Caco-2 (cell line): ENCODE measurements at regions not wholly inside any gene's neighbourhood (a gene's known extent, or its start where the extent isn't known, plus 50 kb on each side); places are given as distances from the start of the nearest gene placed in this dataset.
"Not testable (repeated sequence)": the region's sequence is repeated elsewhere in the genome, so short reads cannot be mapped to it uniquely, and the experiment has no call there.

Source experiments
- BruUV-seq: library from RNA; stranded (reverse); fragments of 400-500 nt; replicated peaks from 2 replicates; lab custom pipeline; 2021; lab: Mats Ljungman, UMichigan
- CTCF ChIA-PET: fragments of 300-600 bp; sonication (Branson Sonifier 250); formaldehyde crosslinking; loops from one replicate; lab custom pipeline; 2022; ENCODE audit warnings: antibody characterized with exemption; lab: Charles Lee
- POLR2A ChIA-PET: fragments of 300-600 bp; sonication (Branson Sonifier 250); formaldehyde crosslinking; loops from one replicate; lab custom pipeline; 2022; ENCODE audit warnings: antibody characterized with exemption; lab: Charles Lee
- DNase-seq, 2 experiments: peaks; one replicate each; pipeline versions ENCODE4 v3.0.0 to v3.0.0-alpha.2; 2020 to 2022
- H3K27me3 ChIP-seq: replicated peaks from 2 replicates; pipeline ENCODE4 v1.6.0; 2011; ENCODE audit warnings: low read length; ENCODE audit not compliant: control insufficient read depth, insufficient read depth
- H3K36me3 ChIP-seq: 2 replicates; pipeline ENCODE4 v1.5.1; 2011; ENCODE audit warnings: low read length; ENCODE audit not compliant: control insufficient read depth, insufficient read depth
- H3K4me1 ChIP-seq: fragments of 250-450 bp; sonication (Bioruptor Pico); 2 replicates; pipeline ENCODE4 v1.5.1; 2020; ENCODE audit warnings: mild to moderate bottlenecking
- H3K4me3 ChIP-seq: 2 replicates; pipeline ENCODE4 v1.5.1; 2011; ENCODE audit warnings: low read depth, mild to moderate bottlenecking, control low read depth, low read length
- H3K9me3 ChIP-seq: fragments of 250-450 bp; sonication (Bioruptor Pico); 2 replicates; pipeline ENCODE4 v1.5.1; 2020; ENCODE audit warnings: mild to moderate bottlenecking, moderate library complexity
- H3K27ac Mint-ChIP-seq: one replicate; pipeline ENCODE4 v1.8.0; 2022; ENCODE audit warnings: mixed read lengths; ENCODE audit not compliant: unreplicated experiment
- H3K27me3 Mint-ChIP-seq: one replicate; pipeline ENCODE4 v1.8.0; 2022; ENCODE audit warnings: mixed read lengths; ENCODE audit not compliant: insufficient read depth, unreplicated experiment
- H3K36me3 Mint-ChIP-seq: one replicate; pipeline ENCODE4 v1.8.0; 2022; ENCODE audit warnings: mild to moderate bottlenecking, mixed read lengths; ENCODE audit not compliant: insufficient read depth, unreplicated experiment
- H3K4me1 Mint-ChIP-seq: one replicate; pipeline ENCODE4 v1.8.0; 2022; ENCODE audit warnings: low read depth, mixed read lengths; ENCODE audit not compliant: unreplicated experiment
- H3K4me3 Mint-ChIP-seq: one replicate; pipeline ENCODE4 v1.8.0; 2022; ENCODE audit warnings: mild to moderate bottlenecking, moderate library complexity, mixed read lengths; ENCODE audit not compliant: unreplicated experiment
- H3K9me3 Mint-ChIP-seq: one replicate; pipeline ENCODE4 v1.8.0; 2022; ENCODE audit warnings: mixed read lengths; ENCODE audit not compliant: unreplicated experiment
- intact Hi-C: fragments of 100-400 bp; cut with micrococcal nuclease; formaldehyde crosslinking; loops from one replicate; pipeline ENCODE4 v1.10.0; 2022; ENCODE audit not compliant: unreplicated experiment
- TF ChIP-seq, protein P1 (sequence below), 2 experiments: fragments of 200-600 bp in 1 of 2; IDR thresholded peaks; 1 replicate in 1 of 2; 2 replicates in 1 of 2; pipeline versions ENCODE4 v1.5.1 to v1.8.0; 2011 to 2022; ENCODE audit warnings: antibody characterized with exemption in 1 of 2, control low read depth in 1 of 2, inconsistent platforms in 1 of 2, low read depth in 1 of 2, low read length in 1 of 2, mild to moderate bottlenecking in 1 of 2, moderate library complexity in 1 of 2; ENCODE audit not compliant: insufficient read depth in 1 of 2, severe bottlenecking in 1 of 2, unreplicated experiment in 1 of 2

- Mint-ChIP-seq H3K36me3 (no peaks in the 10 kb centered on the region), H3K27me3 (no peaks in the 10 kb centered on the region), H3K4me1 (no peaks in the 10 kb centered on the region), H3K9me3 (peaks cover 32% of the 10 kb centered on the region), H3K27ac (no peak overlapping the region), H3K4me3 (no peak overlapping the region)
- Histone ChIP-seq H3K27me3 (no peaks in the 10 kb centered on the region), H3K9me3 (peaks cover 13% of the 10 kb centered on the region; the same call in 1 of the 2 replicates), H3K36me3 (no peaks in the 10 kb centered on the region), H3K4me3 (no peak overlapping the region), H3K4me1 (peaks cover 5% of the 10 kb centered on the region)
- POLR2A ChIA-PET, result no interaction called here
- intact Hi-C loops, result no loop called here
- TF ChIP-seq, protein P1, sequence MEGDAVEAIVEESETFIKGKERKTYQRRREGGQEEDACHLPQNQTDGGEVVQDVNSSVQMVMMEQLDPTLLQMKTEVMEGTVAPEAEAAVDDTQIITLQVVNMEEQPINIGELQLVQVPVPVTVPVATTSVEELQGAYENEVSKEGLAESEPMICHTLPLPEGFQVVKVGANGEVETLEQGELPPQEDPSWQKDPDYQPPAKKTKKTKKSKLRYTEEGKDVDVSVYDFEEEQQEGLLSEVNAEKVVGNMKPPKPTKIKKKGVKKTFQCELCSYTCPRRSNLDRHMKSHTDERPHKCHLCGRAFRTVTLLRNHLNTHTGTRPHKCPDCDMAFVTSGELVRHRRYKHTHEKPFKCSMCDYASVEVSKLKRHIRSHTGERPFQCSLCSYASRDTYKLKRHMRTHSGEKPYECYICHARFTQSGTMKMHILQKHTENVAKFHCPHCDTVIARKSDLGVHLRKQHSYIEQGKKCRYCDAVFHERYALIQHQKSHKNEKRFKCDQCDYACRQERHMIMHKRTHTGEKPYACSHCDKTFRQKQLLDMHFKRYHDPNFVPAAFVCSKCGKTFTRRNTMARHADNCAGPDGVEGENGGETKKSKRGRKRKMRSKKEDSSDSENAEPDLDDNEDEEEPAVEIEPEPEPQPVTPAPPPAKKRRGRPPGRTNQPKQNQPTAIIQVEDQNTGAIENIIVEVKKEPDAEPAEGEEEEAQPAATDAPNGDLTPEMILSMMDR (IDR thresholded peaks at IDR 0.05; ENCODE audit: insufficient read depth in 1 of 2, low read depth in 1 of 2, low read length in 1 of 2, severe bottlenecking in 1 of 2, unreplicated experiment in 1 of 2), result no peak
- BruUV-seq, result no TSS peak
- CTCF ChIA-PET, result no interaction called here
- no peak for DNase-seq
Observed at GRCh38 chr19:27709496-27709895, 1503.5 kb downstream of the UQCRFS1 start.

DNA sequence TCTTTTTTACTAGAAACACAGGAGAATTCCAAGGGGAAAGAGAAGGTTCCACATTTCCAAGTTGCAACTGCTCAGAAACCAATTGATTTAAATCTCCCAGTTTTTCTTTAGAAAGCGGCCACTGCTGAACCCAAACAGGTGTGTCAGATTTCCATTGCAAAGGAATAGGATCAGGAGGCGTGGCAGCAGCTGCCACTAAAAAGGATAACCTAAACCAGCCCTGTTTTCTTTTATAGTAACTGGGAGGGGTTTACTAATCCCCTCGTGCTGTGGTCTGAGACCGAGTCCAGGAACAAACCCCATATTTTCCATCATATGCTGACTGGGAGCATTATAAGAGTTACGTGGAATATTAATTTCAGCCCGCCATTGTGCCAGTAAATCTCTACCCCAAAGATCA is 1504.0 kb downstream of the UQCRFS1 start:
- H3K4me3 Mint-ChIP-seq, H3K4me1 ChIP-seq, intact Hi-C loops, H3K36me3 ChIP-seq, H3K4me1 Mint-ChIP-seq, H3K9me3 ChIP-seq, H3K36me3 Mint-ChIP-seq, H3K4me3 ChIP-seq, BruUV-seq, H3K27ac Mint-ChIP-seq, CTCF ChIA-PET, DNase-seq, H3K27me3 ChIP-seq, H3K27me3 Mint-ChIP-seq, POLR2A ChIA-PET: not testable (repeated sequence)
- H3K9me3 Mint-ChIP-seq, result peaks cover 32% of the 10 kb centered on the region

- H3K36me3 ChIP-seq, POLR2A ChIA-PET, H3K27me3 ChIP-seq, H3K9me3 ChIP-seq, H3K27ac Mint-ChIP-seq, H3K27me3 Mint-ChIP-seq, H3K4me3 ChIP-seq, H3K36me3 Mint-ChIP-seq, H3K4me1 ChIP-seq, BruUV-seq, CTCF ChIA-PET, DNase-seq, H3K4me1 Mint-ChIP-seq, H3K4me3 Mint-ChIP-seq, intact Hi-C loops: not testable (repeated sequence)
- H3K9me3 Mint-ChIP-seq, result peaks cover 27% of the 10 kb centered on the region
Observed at GRCh38 chr19:27707026-27707425, 1505.9 kb downstream of the UQCRFS1 start.

GRCh38 chr19:27705896-27706295 is 1507.1 kb downstream of the UQCRFS1 start:
- Histone ChIP-seq H3K4me1 (peaks cover 5% of the 10 kb centered on the region), H3K36me3 (no peaks in the 10 kb centered on the region), H3K27me3 (no peaks in the 10 kb centered on the region), H3K4me3 (no peak overlapping the region), H3K9me3 (no peaks in the 10 kb centered on the region)
- ChIA-PET CTCF (no interaction called here), POLR2A (no interaction called here)
- Mint-ChIP-seq H3K4me1 (no peaks in the 10 kb centered on the region), H3K27me3 (no peaks in the 10 kb centered on the region), H3K9me3 (peaks cover 15% of the 10 kb centered on the region), H3K27ac (no peak overlapping the region), H3K36me3 (no peaks in the 10 kb centered on the region), H3K4me3 (no peak overlapping the region)
- intact Hi-C loops, result no loop called here
- no TSS peak for BruUV-seq
- TF ChIP-seq, protein P1 (IDR thresholded peaks at IDR 0.05; ENCODE audit: insufficient read depth in 1 of 2, low read depth in 1 of 2, low read length in 1 of 2, severe bottlenecking in 1 of 2, unreplicated experiment in 1 of 2), result no peak
- no peak for DNase-seq
